GM12892 (cell line): ENCODE measurements at regions not wholly inside any gene's neighbourhood (a gene's known extent, or its start where the extent isn't known, plus 50 kb on each side); places are given as distances from the start of the nearest gene placed in this dataset.

ENCODE experiments used
- DNase-seq: peaks from one replicate; pipeline ENCODE4 v3.0.0; 2011; ENCODE audit not compliant: insufficient read length
- FAIRE-seq: peaks from 2 replicates; lab custom pipeline; 2011; peaks lifted over from hg19 to GRCh38; lab: Jason Lieb, UNC
- POLR2A ChIP-seq: IDR thresholded peaks from 2 replicates; pipeline ENCODE4 v1.6.1; 2011; ENCODE audit warnings: low read depth, low read length, control low read depth
- POLR2AphosphoS5 ChIP-seq: IDR thresholded peaks from 2 replicates; pipeline ENCODE4 v1.6.1; 2011; ENCODE audit warnings: low read depth, low read length, control low read depth
- TAF1 ChIP-seq: IDR thresholded peaks from 2 replicates; pipeline ENCODE4 v1.6.1; 2011; ENCODE audit warnings: low read depth, mild to moderate bottlenecking, control low read depth, low read length, borderline replicate concordance

- DNase-seq: no peak
- no peak for TF ChIP-seq POLR2AphosphoS5
- no peak for FAIRE-seq
These were observed 217.6 kb downstream of the TTC8 start for GRCh38 chr14:89042021-89042420.

GRCh38 chr14:89053303-89053702, 228.9 kb downstream of the TTC8 start:
- DNase-seq (no peak), FAIRE-seq (no peak)
- TF ChIP-seq POLR2A: no peak
- TF ChIP-seq POLR2AphosphoS5: no peak
- TF ChIP-seq TAF1: no peak

- FAIRE-seq: no peak
These were observed 231.9 kb downstream of the TTC8 start for GRCh38 chr14:89056394-89056793.

DNA sequence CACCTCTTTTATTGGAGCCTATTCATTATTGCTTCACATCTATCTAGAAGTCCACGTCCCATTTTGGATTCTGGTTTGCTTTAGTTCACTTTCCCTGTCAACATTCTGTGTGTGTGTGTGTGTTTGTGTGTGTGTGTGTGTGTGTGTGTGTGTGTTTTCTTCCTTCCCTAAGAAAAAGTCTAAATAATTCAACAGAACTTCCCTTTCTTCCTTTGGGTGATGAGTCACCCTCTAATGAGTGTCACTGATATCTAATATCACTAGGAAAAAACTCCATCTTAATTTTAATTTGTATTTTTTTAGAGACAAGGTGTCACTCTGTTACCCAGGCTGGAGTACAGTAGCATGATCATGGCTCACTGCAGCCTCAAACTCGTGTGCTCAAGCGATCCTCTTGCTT, 234.2 kb downstream of the TTC8 start:
- FAIRE-seq (no peak), DNase-seq (no peak)

More at GRCh38 chr14:89056394-89056793, 231.9 kb downstream of the TTC8 start:
- no peak for DNase-seq
- no peak for TF ChIP-seq POLR2AphosphoS5
- TF ChIP-seq POLR2A: no peak
- no peak for TF ChIP-seq TAF1

DNA sequence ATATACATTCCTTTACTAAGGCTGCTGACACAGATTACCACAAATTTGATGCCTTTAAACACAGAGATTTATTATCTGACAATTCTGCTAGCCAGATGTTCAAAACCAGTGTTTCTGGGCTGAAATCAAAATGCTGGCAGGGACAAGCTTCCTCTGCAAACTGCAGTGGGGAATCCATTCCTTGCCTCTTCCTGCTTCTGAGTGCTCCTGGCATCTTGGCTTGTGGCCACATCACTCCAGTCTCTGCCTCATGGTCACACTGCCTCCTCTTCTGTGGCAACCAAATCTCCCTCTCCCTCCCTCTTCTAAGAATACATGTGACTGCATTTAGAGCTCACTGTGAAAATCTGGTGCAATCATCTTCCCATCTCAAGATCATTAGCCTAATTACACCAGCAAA, 235.7 kb downstream of the TTC8 start:
- FAIRE-seq: no peak
- no peak for DNase-seq
- TF ChIP-seq POLR2A: no peak
- no peak for TF ChIP-seq POLR2AphosphoS5
- TF ChIP-seq TAF1: no peak

More for the DNA sequence above, 234.2 kb downstream of the TTC8 start:
- TF ChIP-seq POLR2A: no peak
- TF ChIP-seq POLR2AphosphoS5: no peak
- TF ChIP-seq TAF1: no peak

GRCh38 chr14:89061696-89062095, 237.2 kb downstream of the TTC8 start:
- DNase-seq: no peak
- TF ChIP-seq POLR2AphosphoS5 (no peak), POLR2A (no peak), TAF1 (no peak)
- FAIRE-seq: no peak

DNA sequence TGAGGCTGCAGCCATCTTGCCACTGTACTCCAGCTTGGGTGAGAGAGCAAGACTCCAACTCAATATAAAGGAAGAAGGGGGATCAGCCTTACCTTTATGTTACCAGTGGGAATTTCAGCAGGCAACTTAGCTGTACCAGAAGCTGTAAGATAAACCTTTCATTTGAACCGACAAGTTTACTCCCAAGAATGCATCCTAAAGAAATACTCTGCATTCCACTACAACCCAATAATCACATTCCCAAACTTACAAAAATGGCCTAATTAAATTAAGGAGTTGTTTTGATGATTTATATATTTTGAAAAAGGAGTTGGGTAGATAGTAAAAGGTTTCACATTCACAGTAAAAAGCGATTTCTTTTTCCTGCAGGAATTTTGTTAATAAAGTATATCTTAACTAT, 241.4 kb downstream of the TTC8 start:
- no peak for FAIRE-seq
- TF ChIP-seq POLR2A (no peak), POLR2AphosphoS5 (no peak), TAF1 (no peak)
- no peak for DNase-seq

DNA sequence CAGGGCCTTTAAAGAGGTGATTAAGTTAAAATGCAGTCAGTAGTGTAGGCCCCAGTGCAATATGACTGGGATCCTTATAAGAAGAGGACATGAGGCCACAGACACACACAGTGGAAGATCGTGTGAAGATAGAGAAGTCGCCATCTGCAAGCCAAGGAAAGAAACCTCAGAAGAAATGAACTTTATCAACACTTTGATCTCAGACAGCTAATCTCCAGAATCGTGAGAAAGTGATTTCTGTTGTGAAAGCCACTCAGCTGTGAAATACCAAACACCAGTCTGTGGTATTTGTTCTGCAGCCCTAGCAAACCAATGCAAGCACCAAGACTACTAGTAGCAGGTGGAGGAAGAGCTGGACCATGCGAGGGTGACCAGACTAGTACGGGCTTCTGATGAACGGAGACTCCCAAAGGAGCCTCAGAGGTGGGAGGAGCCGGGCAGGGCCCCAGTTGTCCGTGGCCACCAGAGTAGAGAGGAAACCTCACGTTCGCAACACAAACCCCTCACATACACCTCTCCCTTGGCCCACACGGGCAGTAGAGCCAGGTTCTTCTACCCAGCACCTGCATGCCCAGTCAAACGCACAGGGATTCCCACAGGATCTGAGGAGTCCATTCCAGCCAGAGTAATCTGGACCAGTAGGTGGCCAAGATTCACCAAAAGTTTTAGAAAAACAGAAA, 243.0 kb downstream of the TTC8 start:
- FAIRE-seq: no peak
- no peak for TF ChIP-seq POLR2A
- no peak for TF ChIP-seq POLR2AphosphoS5
- no peak for TF ChIP-seq TAF1
- DNase-seq: no peak

GRCh38 chr14:89078021-89078795, 253.8 kb downstream of the TTC8 start:
- TF ChIP-seq TAF1: no peak
- TF ChIP-seq POLR2A: no peak
- no peak for TF ChIP-seq POLR2AphosphoS5
- FAIRE-seq (no peak), DNase-seq (no peak)

GRCh38 chr14:89085231-89085731, 260.8 kb downstream of the TTC8 start:
- FAIRE-seq (no peak), DNase-seq (no peak)
- TF ChIP-seq TAF1: no peak
- TF ChIP-seq POLR2AphosphoS5: no peak
- no peak for TF ChIP-seq POLR2A

DNA sequence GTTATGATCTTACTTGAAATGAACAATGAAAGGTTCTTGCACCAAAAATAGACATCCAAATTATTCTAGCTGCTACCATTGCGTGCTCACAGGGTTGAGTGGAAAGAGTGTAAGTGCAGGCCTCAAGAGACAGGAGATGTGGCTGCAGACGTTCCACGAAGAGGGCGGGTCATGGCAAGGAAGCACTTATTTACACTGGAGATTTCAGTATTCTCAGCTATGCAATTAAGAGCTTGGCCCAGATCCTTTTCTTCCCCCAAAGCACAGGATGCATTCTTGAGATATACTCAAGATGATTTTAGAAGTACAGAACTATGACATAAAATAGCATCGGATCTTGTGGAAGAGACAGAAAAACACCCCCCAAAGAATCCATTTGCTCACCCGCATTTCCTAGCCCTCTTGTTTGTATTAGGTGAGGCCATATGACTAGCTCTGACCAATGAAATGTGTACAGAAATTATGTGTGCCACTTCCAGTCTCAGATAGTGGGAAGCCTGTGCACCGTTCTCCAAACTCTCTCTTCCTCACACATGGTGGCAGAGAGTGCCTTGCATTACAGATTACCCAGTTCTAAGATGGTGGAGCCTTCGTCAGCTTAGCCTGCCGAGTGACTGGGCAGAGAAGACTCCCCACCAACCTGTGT, 261.4 kb downstream of the TTC8 start:
- TF ChIP-seq POLR2A (no peak), TAF1 (no peak)
- FAIRE-seq: no peak
- no peak for DNase-seq

DNA sequence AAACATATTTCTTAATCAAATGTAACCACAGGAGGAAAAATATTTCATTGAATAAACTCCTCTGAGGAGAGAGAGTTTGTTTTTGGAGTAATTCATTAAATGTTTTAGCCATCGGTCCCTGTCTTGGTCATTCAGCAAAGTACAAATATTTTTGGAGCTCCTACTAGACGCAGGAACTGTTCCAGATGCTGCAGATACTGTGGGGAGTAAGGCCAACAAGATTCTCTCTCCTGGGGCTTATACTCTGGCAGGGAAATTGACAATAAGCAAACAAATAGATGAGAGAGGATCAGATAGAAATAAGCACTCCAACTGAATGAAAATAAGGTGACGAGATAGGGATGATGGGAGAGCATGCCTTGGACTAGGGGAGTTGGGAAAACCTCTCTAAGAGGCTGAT, 264.1 kb downstream of the TTC8 start:
- no peak for DNase-seq
- FAIRE-seq: no peak
- TF ChIP-seq TAF1 (no peak), POLR2A (no peak)
